ENCODE measurements at regions not wholly inside any gene's neighbourhood (a gene's known extent, or its start where the extent isn't known, plus 50 kb on each side); places are given as distances from the start of the nearest gene placed in this dataset.

GRCh38 chr12:42639556-42639955 is 50.0 kb upstream of the PRICKLE1 start (continued):
- TF ChIP-seq ZNF263 (CRISPR knock-in tag; IDR thresholded peaks at IDR 0.05; ENCODE audit: low read depth) (no peak), ZNF423 (CRISPR knock-in tag; IDR thresholded peaks at IDR 0.05) (no peak)

Data from WTC11 (cell line).